Peyer's patch (tissue), 4 donors: ENCODE measurements at regions not wholly inside any gene's neighbourhood (a gene's known extent, or its start where the extent isn't known, plus 50 kb on each side); places are given as distances from the start of the nearest gene placed in this dataset.

ENCODE experiments used
- DNase-seq, 3 donors: peaks; one replicate each; pipeline ENCODE4 v3.0.0-alpha.2; 2017 to 2019
- H3K27ac ChIP-seq, 4 donors: fragments of 200-600 bp; sonication (generic); one replicate each; pipeline ENCODE4 v1.5.1; 2016 to 2019
- H3K27me3 ChIP-seq, 2 donors: fragments of 200-600 bp; sonication (generic); one replicate each; pipeline ENCODE4 v1.5.1; 2019
- H3K36me3 ChIP-seq, 3 donors: fragments of 200-600 bp; sonication (generic); one replicate each; pipeline ENCODE4 v1.5.1; 2016 to 2019
- H3K4me1 ChIP-seq, 4 donors: fragments of 200-600 bp; sonication (generic); one replicate each; pipeline ENCODE4 v1.5.1; 2016 to 2019
- H3K4me3 ChIP-seq, 4 donors: fragments of 200-600 bp; sonication (generic); 1 replicate in 3 of 4; 2 replicates in 1 of 4; pipeline ENCODE4 v1.5.1; 2016 to 2019; ENCODE audit warnings: mild to moderate bottlenecking in 1 of 4
- H3K9me3 ChIP-seq, 4 donors: fragments of 200-600 bp; sonication (generic); one replicate each; pipeline ENCODE4 v1.5.1; 2016 to 2019; ENCODE audit warnings: mild to moderate bottlenecking in 1 of 4
- CTCF ChIP-seq, 6 experiments: fragments of 450-650 bp in 4 of 6; fragments of 200-600 bp in 2 of 6; sonication (generic) in 1 of 6; IDR thresholded peaks; one replicate each; pipeline ENCODE4 v1.5.1; 2017 to 2019; ENCODE audit warnings: antibody characterized with exemption in 6 of 6, mild to moderate bottlenecking in 3 of 6, moderate library complexity in 1 of 6
- POLR2A ChIP-seq, 2 donors: fragments of 450-650 bp; IDR thresholded peaks; one replicate each; pipeline ENCODE4 v1.5.1; 2017; ENCODE audit warnings: antibody characterized with exemption in 2 of 2, mild to moderate bottlenecking in 2 of 2, moderate library complexity in 2 of 2

- Histone ChIP-seq H3K4me3 (no peak overlapping the region), H3K27ac (no peak overlapping the region), H3K4me1 (no peaks in the 10 kb centered on the region), H3K27me3 (no peaks in the 10 kb centered on the region), H3K9me3 (no peaks in the 10 kb centered on the region), H3K36me3 (no peaks in the 10 kb centered on the region)
- TF ChIP-seq POLR2A (IDR thresholded peaks at IDR 0.05) (no peak), CTCF (IDR thresholded peaks at IDR 0.05) (no peak)
- no peak for DNase-seq
Measured at GRCh38 chr11:110003426-110003825, 89.8 kb upstream of the ZC3H12C start.

GRCh38 chr11:110011595-110011994 lies 81.6 kb upstream of the ZC3H12C start:
- Histone ChIP-seq H3K27ac (no peak overlapping the region), H3K36me3 (no peaks in the 10 kb centered on the region), H3K9me3 (peaks cover 0 to 5% (median 0%) of the 10 kb centered on the region in 4 donors), H3K4me3 (no peak overlapping the region), H3K27me3 (no peaks in the 10 kb centered on the region), H3K4me1 (no peaks in the 10 kb centered on the region)
- no peak for TF ChIP-seq POLR2A (IDR thresholded peaks at IDR 0.05)
- no peak for TF ChIP-seq CTCF (IDR thresholded peaks at IDR 0.05)
- DNase-seq: no peak

GRCh38 chr11:110015695-110016094 lies 77.5 kb upstream of the ZC3H12C start:
- Histone ChIP-seq H3K36me3 (no peaks in the 10 kb centered on the region), H3K9me3 (peaks cover 0 to 5% (median 0%) of the 10 kb centered on the region in 4 donors), H3K27me3 (no peaks in the 10 kb centered on the region), H3K4me1 (no peaks in the 10 kb centered on the region), H3K4me3 (no peak overlapping the region), H3K27ac (no peak overlapping the region)
- no peak for DNase-seq
- TF ChIP-seq CTCF (IDR thresholded peaks at IDR 0.05): no peak
- TF ChIP-seq POLR2A (IDR thresholded peaks at IDR 0.05): no peak

GRCh38 chr11:110019675-110020074 lies 73.5 kb upstream of the ZC3H12C start:
- DNase-seq: no peak
- no peaks in the 10 kb centered on the region for H3K9me3 ChIP-seq
- TF ChIP-seq POLR2A (IDR thresholded peaks at IDR 0.05) (no peak), CTCF (IDR thresholded peaks at IDR 0.05) (no peak)
- no peaks in the 10 kb centered on the region for H3K27me3 ChIP-seq
- no peaks in the 10 kb centered on the region for H3K36me3 ChIP-seq
- H3K27ac ChIP-seq: no peak overlapping the region
- H3K4me3 ChIP-seq: no peak overlapping the region
- no peaks in the 10 kb centered on the region for H3K4me1 ChIP-seq

GRCh38 chr11:110022548-110022947 lies 70.6 kb upstream of the ZC3H12C start:
- Histone ChIP-seq H3K27me3 (no peaks in the 10 kb centered on the region), H3K9me3 (no peaks in the 10 kb centered on the region), H3K4me1 (peaks cover 0 to 12% (median 0%) of the 10 kb centered on the region in 4 donors), H3K36me3 (no peaks in the 10 kb centered on the region), H3K27ac (no peak overlapping the region), H3K4me3 (no peak overlapping the region)
- TF ChIP-seq POLR2A (IDR thresholded peaks at IDR 0.05) (no peak), CTCF (IDR thresholded peaks at IDR 0.05) (no peak)
- no peak for DNase-seq

GRCh38 chr11:110023711-110024110 lies 69.5 kb upstream of the ZC3H12C start:
- no peaks in the 10 kb centered on the region for H3K9me3 ChIP-seq
- no peaks in the 10 kb centered on the region for H3K27me3 ChIP-seq
- H3K4me1 ChIP-seq: peaks cover 0 to 16% (median 0%) of the 10 kb centered on the region in 4 donors
- no peak overlapping the region for H3K27ac ChIP-seq
- TF ChIP-seq CTCF (IDR thresholded peaks at IDR 0.05) (no peak), POLR2A (IDR thresholded peaks at IDR 0.05) (no peak)
- no peaks in the 10 kb centered on the region for H3K36me3 ChIP-seq
- no peak for DNase-seq
- no peak overlapping the region for H3K4me3 ChIP-seq
